ENCODE measurements at regions not wholly inside any gene's neighbourhood (a gene's known extent, or its start where the extent isn't known, plus 50 kb on each side); places are given as distances from the start of the nearest gene placed in this dataset.

GRCh38 chr10:5268743-5269142 lies 72.1 kb downstream of the AKR1C4 start:
- TF ChIP-seq CTCF (IDR thresholded peaks at IDR 0.05) = no peak
- TF ChIP-seq POLR2A (IDR thresholded peaks at IDR 0.05) = no peak

Measured in thyroid gland (tissue), 4 donors.